Fibroblast of the aortic adventitia (primary cell): ENCODE measurements at regions not wholly inside any gene's neighbourhood (a gene's known extent, or its start where the extent isn't known, plus 50 kb on each side); places are given as distances from the start of the nearest gene placed in this dataset.
"Not testable (repeated sequence)": the region's sequence is repeated elsewhere in the genome, so short reads cannot be mapped to it uniquely, and the experiment has no call there.

Source experiments
- DNase-seq: peaks from one replicate; pipeline ENCODE4 v3.0.0-alpha.2; 2010; ENCODE audit warnings: low read depth
- H3K4me3 ChIP-seq: 2 replicates; pipeline ENCODE4 v1.5.1; 2011; ENCODE audit warnings: low read depth, mild to moderate bottlenecking, control low read depth, low read length, moderate library complexity
- CTCF ChIP-seq: IDR thresholded peaks from 2 replicates; pipeline ENCODE4 v1.5.1; 2011; ENCODE audit warnings: mild to moderate bottlenecking, low read length, control low read depth, inconsistent platforms; ENCODE audit not compliant: insufficient read depth

GRCh38 chr1:79716447-79716846 is 709.9 kb upstream of the ADGRL4 start:
- peak; percentile 92 for DNase-seq
- H3K4me3 ChIP-seq = no peak overlapping the region
- no peak for TF ChIP-seq CTCF

GRCh38 chr1:79714664-79715063 is 708.1 kb upstream of the ADGRL4 start:
- no peak for TF ChIP-seq CTCF
- H3K4me3 ChIP-seq = no peak overlapping the region
- no peak for DNase-seq

GRCh38 chr1:79711001-79711431 is 704.5 kb upstream of the ADGRL4 start:
- H3K4me3 ChIP-seq = no peak overlapping the region
- TF ChIP-seq CTCF = no peak
- peak; percentile 84 for DNase-seq

GRCh38 chr1:79708646-79709265 is 702.2 kb upstream of the ADGRL4 start:
- DNase-seq = peak; percentile 30
- TF ChIP-seq CTCF = no peak
- no peak overlapping the region for H3K4me3 ChIP-seq

- no peak for TF ChIP-seq CTCF
- DNase-seq = no peak
- H3K4me3 ChIP-seq = no peak overlapping the region
Observed at GRCh38 chr1:79705218-79705617, 698.7 kb upstream of the ADGRL4 start.

- TF ChIP-seq CTCF = no peak
- no peak overlapping the region for H3K4me3 ChIP-seq
- no peak for DNase-seq
Observed at GRCh38 chr1:79704067-79704466, 697.5 kb upstream of the ADGRL4 start.

- not testable (repeated sequence) for H3K4me3 ChIP-seq
Observed at GRCh38 chr1:79702336-79702999, 695.9 kb upstream of the ADGRL4 start.

More at GRCh38 chr1:79702336-79702999, 695.9 kb upstream of the ADGRL4 start:
- not testable (repeated sequence) for DNase-seq
